IPS-NIHi7 (cell line): ENCODE measurements at regions not wholly inside any gene's neighbourhood (a gene's known extent, or its start where the extent isn't known, plus 50 kb on each side); places are given as distances from the start of the nearest gene placed in this dataset.
A peak's percentile ranks its signal among the peaks of the same experiment; 100 is the strongest.

ENCODE experiments used
- DNase-seq: peaks from one replicate; pipeline ENCODE4 v3.0.0; 2012; ENCODE audit warnings: mixed read lengths; ENCODE audit errors: extremely low spot score

DNA sequence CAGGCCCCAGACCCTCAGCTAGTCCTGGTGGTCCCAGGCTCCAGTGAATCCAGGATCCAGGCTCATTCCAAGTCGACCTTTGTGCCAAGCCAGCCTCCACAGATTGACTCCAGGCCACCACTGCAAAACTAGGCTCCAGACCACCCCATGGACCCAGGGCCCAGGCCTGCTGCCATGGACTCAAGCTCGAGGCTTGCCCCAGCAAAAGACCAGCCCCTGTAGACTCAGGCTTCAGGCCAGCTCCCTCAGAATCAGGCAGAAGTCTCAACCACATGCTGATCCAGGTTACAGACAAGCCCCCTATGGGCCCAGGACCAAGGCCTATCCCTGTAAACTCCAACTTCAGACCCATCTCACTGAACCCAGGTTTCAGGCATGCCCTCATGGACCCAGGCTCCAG is 692.4 kb downstream of the PCDH19 start:
- DNase-seq: no peak

DNA sequence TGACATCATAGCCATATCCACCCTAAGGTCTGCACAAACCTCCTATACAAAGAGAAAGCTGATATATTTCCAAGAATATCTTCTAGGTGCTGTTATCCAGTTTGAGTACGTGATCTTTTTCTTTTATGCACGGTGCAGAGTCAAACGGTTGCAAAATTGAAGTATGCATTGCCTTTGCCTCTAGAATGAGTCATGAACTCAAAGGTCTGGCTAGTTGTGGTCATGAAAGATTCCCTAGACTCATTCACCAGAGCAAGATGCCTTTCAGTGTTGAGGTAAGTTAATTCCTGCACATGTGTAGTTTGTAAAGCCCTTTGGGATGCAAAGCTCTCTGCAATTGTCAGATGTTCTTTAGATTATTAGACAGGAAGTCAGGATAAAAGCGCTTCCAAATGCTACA is 704.4 kb downstream of the PCDH19 start:
- DNase-seq: no peak

DNA sequence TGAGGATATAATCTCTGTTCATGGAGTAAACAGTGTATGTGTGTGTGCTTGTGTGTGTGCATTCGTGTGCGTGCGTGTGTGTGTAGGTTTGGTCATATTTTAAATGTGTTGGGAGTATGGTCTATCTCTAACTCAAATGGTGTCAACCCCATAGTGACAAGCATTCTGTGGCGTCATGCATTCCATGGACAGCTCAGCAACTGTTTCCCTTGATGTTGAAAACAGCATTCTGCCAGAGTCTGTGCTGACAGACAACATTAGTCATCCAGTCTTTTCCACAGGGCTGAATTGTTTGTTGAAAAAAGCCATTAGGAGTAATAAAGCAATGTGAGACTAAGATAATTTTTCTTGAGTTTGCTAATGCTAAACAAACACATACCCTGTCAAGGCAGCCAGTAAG is 706.6 kb downstream of the PCDH19 start:
- DNase-seq: no peak

DNA sequence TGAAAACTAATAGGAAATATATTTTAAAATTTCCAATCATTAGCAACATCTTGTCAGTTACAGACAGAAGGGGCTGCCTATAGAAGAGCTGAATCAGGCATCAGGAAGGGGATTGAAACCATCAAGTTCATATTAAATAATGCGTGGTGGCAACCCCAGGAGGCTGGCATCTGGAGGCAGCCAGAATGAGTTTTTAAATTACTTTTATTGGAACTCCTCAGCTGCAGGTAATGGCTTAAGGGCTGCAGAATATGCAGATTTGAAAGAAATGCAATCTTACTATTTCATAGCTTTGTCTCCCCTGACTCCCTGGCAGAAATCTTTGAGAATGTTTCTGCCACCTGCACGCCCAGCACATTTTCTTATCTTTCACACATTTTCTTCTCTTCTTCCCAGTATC is 711.6 kb downstream of the PCDH19 start:
- no peak for DNase-seq

DNA sequence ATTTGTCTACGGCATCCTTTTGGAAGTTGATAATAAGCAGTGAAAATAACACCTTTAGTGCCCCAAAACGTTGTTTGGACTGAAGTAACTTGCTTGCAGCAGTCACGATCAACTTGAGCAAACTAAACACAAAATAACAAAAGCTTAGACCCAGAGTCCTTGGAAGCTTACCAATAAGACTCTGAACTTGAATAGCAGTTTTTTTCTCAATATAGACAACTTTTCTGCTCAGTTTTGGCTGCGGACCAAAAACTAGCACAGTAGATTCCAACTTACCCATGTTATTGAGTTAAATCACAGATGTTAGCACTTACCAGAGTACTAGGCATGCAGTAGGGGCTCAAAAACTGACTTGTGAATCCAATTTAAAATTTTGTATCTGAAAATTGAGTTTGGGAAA is 746.9 kb downstream of the PCDH19 start:
- DNase-seq: no peak

DNA sequence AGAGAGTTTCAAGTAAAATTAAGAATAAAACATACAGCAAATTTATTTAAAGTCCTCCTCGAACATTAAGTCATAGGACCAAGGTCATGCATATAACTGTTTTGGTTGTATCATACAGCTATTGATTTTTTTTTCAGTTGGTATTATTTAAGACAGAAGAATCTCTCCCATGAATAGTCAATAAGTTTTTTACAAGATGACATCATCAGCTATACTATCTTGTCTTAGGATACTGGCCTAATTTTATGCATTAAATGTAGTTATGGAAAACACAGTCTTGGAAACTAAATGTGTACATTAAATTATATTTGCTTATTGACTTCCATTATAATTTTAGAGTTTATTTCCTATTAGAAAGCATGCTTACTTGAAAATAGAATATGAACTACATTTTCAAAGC is 755.9 kb downstream of the PCDH19 start:
- DNase-seq: no peak

DNA sequence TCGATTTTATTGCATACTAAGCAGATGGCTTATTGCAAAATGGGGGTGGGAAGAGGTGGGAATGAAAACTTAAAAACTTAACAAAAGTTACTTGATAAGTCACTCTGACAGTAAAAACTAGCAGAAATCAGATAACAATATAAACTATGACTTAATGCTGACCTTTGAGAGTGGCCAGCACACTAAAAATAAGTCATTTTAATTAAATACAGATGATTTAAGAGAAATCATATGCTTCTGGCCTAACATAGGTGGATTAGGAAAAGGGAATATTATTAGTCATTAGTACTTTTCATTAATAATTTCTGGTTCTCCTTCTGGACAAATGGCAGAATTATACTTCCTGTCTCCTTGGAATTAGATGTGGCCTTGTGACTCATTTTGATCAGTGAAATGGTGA is 756.7 kb downstream of the PCDH19 start:
- no peak for DNase-seq

DNA sequence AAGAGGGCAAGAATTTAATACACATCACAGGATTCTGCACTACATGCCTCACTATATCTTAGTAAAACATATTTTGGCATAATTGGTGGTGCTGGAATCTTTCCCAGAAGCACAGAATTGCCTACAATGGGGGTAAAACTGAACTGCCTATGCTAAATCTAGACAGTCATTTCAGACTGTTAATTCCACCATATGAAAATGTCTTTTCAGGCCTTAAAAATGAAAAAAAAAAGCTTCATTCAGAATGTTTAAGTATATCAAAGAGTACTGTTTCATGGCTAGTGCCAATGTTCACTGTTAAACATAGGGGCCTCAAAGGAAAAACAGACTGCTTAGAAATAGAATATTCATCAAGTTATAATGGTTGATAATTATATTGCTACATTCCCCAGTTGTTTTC is 797.0 kb downstream of the PCDH19 start:
- no peak for DNase-seq

DNA sequence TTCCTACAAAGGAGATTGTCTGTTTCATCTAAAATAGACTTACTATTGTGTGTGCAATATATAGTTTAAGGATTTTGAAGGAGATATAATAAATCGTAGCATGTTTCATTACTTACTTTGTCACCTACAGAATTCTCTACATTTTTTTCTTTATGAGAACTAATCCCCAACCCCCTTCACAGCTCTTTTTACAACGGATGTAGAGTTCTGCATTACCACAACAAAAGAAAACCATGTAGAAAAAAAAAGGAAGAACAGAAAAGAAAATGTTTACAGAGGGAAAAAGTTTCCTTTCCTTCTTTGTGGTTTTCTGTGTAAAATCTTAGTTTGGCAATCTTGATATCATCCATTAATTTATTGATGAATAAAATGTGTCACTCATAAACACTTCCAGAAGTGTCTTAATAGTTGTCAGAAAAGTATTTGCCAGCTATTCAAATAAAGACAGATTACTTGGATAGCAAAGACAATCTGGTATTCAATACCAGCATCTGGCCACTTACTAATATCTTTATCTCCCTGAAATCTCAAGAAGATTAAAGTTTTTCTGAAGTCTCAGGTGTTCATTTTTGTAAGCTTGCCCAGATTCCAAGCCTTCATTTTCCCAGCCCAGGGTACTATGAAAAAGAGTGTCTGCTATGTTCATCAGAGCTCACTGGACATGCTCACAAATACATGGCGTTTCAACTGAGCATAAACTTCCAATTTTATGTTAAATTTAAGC is 806.8 kb downstream of the PCDH19 start:
- DNase-seq: peak; percentile 9

DNA sequence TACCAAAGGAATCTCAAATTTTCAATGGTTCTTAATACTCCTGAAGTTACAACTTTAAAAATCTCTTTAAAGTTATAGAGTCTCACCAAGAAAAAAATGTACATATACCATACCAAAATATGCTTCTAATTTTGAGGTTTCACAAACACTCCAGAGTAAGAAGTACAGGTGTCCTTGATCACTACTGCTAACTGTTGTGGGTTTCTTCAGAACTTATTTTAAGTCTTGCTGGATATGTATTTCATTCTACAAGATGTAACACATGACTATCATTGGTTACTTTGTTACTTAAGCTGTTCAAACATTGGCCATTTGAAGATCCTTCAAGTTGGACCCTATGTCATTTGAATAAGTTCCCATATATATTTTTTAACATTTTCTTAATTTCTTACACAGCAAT is 808.0 kb downstream of the PCDH19 start:
- no peak for DNase-seq

DNA sequence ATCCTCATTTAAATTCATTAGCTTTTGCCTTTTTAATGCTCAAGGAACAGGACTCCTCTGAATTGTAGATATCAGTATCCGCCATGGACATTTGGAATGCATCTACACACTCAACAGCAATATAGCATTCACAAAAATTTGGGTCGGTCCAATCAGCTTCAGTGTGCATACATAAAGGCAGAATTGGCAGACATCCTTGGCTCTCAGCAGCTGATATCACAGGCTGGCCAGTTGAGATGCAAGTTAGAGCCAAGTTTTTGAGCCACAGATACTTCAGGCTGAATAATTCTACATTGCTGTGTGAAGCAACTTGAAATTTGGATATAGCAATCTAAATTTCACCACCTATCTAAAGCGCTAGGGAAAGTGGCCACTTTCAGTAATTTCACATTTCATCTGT is 821.1 kb downstream of the PCDH19 start:
- DNase-seq: no peak

DNA sequence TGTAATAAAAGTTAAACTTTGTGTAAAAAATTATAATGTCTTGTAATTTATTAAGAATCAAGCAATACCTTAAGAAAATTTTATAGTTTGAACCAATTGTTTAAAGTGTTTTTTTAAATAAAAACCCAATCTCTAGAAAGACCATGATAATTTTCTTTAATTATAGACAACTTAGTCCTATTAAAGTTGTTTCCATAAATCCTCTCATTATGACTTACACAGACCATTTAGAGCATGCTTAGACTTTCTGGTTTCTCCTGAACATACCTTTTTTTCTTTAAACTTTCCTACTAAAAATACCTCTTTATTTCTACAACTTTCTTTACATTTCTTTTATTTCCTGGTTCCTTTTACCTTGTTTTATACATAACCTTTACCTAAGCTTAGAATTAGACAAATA is 837.4 kb downstream of the PCDH19 start:
- no peak for DNase-seq

DNA sequence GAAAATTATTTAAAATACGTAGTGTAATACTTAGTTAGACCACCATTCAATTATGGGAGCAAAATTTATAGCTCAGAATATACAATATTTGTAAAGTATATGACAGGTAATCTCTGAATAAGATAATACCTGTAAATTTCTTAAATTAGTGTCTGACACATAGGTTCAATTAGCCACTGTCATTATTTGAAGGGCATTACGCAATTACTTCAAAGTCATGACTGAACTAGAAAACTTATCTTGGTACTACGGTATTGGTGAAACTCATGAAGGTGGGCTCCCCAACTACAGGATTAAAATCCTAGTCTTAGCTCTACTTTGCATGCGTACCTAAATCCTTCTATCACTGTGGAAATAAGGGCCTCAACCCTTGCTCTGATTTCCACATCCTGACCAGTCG is 860.7 kb downstream of the PCDH19 start:
- no peak for DNase-seq

DNA sequence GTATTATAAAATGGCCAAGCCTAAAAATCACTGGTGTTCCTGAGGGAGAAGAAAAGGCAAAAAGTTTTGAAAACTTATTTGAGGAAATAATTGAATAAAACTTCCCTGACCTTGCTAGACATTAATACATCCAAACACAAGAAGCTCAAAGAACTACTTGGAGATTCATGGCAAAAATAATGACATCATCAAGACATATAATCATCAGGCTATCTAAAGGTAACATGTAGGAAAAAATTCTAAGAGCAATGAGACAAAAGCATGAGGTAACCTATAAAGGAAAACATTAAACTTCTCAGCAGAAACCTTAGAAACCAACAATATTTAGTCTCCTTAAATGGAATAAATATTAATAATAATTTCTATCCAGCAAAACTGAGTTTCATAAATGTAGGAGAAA is 887.6 kb downstream of the PCDH19 start:
- no peak for DNase-seq

DNA sequence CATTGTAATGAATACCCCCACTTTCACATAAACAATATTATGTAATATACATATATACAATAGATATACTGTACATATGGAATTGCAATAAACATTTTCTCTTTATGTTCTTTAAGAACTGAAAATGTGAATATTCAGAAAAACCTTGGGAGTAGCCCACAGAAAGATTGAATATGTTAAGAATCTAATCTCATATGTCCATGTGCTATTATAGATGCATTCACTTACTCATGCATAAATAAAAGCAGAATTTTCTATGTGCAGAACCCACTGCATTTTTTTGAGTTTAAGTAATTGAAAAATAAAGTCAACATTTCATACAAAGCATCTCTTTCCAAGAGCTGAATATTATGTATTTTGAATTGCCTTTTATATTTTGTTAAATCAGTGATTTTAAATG is 902.3 kb downstream of the PCDH19 start:
- DNase-seq: no peak

DNA sequence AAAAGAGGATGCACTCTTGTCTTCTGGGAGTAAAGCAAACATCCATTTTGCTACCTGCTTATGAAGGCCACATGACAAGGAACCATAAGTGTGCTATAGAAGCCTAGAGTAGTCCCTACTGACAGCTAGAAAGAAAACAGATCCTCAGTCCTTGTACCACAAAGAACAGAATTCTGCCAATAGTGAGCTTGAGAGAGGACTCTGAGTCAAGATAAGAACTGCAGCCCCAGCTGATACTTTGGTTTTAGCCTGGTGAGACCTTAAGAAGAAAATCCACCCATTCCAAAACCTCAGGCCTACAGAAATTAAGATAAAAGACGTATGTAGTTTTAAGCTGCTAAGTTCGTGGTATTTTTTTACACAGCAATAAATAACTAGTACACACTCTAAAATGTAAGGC is 914.6 kb downstream of the PCDH19 start:
- DNase-seq: no peak

DNA sequence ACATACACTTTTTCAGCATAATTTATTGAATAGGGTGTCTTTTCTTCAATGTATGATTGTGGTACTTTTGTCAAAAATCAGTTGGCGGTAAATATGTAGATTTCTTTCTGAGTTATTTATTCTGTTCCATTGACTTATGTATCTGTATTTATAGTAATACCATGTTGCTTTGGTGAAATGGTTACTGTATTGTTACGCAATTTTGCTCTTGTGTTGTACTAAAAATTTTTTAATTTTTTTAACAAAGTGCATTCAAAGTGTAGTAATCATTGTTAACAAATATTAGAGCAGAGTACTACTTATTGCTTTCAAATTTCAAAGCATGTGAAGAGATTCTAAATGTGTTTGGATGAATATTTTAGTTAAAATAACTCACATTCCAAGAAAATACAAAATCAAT is 915.4 kb downstream of the PCDH19 start:
- no peak for DNase-seq

DNA sequence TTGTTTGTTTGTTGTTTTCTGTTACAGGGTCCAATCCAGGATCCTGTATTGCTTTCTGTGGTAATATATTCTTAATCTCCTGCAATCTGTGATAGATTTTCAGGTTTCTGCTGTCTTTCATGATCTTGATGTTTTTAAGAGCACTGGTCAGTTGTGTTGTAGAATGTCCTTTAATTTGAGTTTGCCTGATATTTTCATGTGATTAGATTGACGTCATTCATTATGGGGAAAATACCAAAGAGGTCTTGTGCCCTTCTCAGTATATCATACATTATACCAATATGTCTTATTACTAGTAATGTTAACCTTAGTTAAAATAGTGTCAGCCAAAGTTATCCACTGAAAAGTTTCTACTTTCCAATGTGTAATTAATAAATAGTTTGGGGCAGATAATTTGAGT is 929.3 kb downstream of the PCDH19 start:
- DNase-seq: no peak

DNA sequence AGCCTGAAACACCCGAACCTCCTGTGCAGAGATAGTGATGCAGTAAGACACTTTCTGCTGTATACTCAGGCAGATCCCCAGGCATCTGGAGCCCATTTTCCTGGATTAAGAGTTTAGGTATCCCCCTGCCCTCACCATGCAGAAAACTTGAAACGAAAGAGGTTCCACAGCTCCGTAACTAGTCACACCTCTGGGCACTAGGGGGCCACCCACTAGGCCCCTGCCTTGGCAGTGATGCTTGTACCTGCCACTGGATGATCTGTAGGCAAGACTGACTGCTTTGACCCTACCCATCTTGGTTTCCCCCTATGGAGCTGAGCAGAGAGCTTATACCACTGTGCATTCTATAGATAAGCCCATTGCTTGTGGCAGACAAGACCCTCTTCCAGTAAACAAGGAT is 940.6 kb downstream of the PCDH19 start:
- peak; percentile 12 for DNase-seq

DNA sequence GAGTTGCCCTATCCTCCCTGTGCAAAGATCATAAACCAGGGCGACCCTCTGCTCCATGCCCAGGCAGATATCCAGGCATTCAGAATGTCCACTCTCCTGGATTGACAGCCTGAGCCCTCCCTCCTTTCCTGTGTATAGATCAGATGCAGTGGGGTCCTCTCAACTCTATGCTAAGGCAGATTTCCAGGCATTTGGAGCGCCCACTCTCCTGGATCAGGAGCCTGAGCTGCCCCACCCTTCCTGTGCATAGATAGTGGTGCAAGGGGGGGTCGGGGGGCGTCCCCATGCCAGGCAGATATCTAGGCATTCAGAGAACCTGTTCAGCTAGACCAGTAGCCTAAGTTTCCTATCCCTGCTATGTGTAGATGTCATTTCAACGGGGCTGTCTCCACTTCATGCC is 941.1 kb downstream of the PCDH19 start:
- no peak for DNase-seq

DNA sequence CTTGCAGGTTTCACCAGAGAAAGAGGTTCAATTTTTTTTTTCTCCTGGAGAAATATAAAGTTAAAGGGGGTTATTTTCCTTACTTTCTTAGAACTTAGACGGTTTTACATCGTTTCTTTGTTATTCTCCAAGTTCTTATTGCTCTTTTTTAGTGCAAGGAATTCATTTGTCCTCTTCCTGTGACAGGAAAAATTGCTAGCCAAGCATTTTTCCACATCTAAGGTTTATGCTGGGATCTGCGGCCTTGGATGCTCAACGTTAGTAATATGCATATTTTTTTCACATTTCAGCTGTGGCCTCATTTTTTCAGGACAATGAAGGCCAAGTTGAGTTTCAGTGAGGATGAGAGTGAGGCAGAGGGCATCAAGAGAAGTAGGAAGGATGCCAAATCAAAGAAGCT is 948.9 kb downstream of the PCDH19 start:
- DNase-seq: no peak

DNA sequence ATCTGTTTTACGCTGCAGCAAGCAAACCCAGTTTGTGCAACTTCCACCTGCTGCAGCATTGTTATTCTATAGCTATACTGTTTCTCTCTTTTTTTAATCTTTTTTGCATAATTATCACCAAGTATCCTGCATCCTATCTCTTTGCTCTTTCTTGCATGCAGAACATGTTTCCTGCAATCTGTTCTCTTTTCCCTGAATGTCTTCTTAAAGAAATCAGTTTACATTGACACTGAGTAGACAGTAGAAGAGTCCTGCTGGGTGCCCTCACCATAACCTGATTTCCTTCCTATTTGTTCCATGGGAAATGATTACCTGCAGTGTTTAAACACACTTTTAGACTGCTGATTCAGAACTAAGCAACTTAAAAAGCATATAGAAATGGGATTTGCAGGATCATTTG is 964.7 kb downstream of the PCDH19 start:
- DNase-seq: no peak

DNA sequence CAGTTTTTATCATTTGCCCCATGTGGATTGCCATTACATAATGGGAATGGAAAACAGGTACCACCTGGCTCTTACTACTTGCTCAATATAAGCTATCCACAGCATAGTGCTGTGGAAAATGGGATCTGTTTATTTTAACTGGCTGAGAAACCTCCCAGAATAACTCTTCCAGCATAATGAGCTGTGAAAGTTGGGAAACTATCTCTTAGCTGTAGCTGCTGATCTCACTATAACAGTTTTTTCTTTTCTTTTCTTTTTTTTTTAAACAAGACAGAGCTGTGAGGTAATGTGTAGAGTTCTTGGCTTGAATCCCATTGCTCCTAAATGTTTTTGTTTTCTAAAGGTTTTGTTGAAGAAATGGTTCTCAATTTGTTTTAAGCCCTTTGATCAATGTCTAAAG is 988.3 kb downstream of the PCDH19 start:
- DNase-seq: no peak

DNA sequence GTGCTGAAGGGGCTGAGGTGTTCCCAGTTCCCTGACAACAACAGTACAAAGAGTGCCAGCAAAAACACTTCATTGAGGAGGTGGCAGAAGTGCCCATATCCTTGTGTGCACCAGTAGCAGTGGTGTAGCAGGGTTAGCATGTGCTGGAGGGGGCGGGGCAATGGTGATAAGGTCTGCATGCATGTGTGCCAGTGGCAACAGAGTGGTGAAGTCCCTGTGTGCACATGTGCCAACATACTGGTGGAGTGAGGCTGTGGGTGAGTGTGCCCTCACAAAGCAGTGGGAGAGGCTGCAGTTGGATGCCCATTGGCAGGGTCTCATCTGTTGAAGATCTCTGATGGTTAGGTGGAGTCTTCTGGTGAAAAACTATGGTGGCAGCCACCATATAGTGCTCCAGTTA is 994.6 kb downstream of the PCDH19 start:
- DNase-seq: no peak
